GM18873 (cell line): ENCODE measurements at regions not wholly inside any gene's neighbourhood (a gene's known extent, or its start where the extent isn't known, plus 50 kb on each side); places are given as distances from the start of the nearest gene placed in this dataset.

ENCODE experiments used
- ATAC-seq: cut with Tn5 transposase; IDR thresholded peaks from one replicate; pipeline ENCODE4 v1.9.1; 2021; ENCODE audit warnings: mild to moderate bottlenecking, moderate library complexity, moderate number of reproducible peaks; ENCODE audit not compliant: unreplicated experiment, low FRiP score

GRCh38 chr12:60281522-60281921 lies 685.7 kb downstream of the SLC16A7 start:
- no peak for ATAC-seq

- no peak for ATAC-seq
Measured at GRCh38 chr12:60290532-60290931, 694.7 kb downstream of the SLC16A7 start.

- ATAC-seq = no peak
Measured at GRCh38 chr12:60308366-60308991, 712.6 kb downstream of the SLC16A7 start.

- ATAC-seq = no peak
Measured at GRCh38 chr12:60311940-60312339, 716.1 kb downstream of the SLC16A7 start.

- no peak for ATAC-seq
Measured at GRCh38 chr12:60317361-60317760, 721.5 kb downstream of the SLC16A7 start.

- no peak for ATAC-seq
Measured at GRCh38 chr12:60324746-60325145, 728.9 kb downstream of the SLC16A7 start.

- no peak for ATAC-seq
Measured at GRCh38 chr12:60333461-60333860, 737.6 kb downstream of the SLC16A7 start.

GRCh38 chr12:60335745-60336144 lies 739.9 kb downstream of the SLC16A7 start:
- no peak for ATAC-seq

GRCh38 chr12:60337839-60338549 lies 742.2 kb downstream of the SLC16A7 start:
- no peak for ATAC-seq

GRCh38 chr12:60345442-60345841 lies 749.6 kb downstream of the SLC16A7 start:
- no peak for ATAC-seq

GRCh38 chr12:60349232-60349978 lies 753.6 kb downstream of the SLC16A7 start:
- no peak for ATAC-seq

- no peak for ATAC-seq
Measured at GRCh38 chr12:60387356-60387755, 791.5 kb downstream of the SLC16A7 start.

- no peak for ATAC-seq
Measured at GRCh38 chr12:60391051-60391450, 795.2 kb downstream of the SLC16A7 start.

- ATAC-seq = no peak
Measured at GRCh38 chr12:60391791-60392190, 796.0 kb downstream of the SLC16A7 start.

GRCh38 chr12:60393093-60393492 lies 797.3 kb downstream of the SLC16A7 start:
- no peak for ATAC-seq

GRCh38 chr12:60394665-60395064 lies 798.8 kb downstream of the SLC16A7 start:
- ATAC-seq = no peak

GRCh38 chr12:60398547-60398946 lies 802.7 kb downstream of the SLC16A7 start:
- no peak for ATAC-seq

- no peak for ATAC-seq
Measured at GRCh38 chr12:60399064-60399463, 803.2 kb downstream of the SLC16A7 start.

- no peak for ATAC-seq
Measured at GRCh38 chr12:60402996-60403395, 807.2 kb downstream of the SLC16A7 start.

- no peak for ATAC-seq
Measured at GRCh38 chr12:60415351-60415750, 819.5 kb downstream of the SLC16A7 start.

GRCh38 chr12:60419986-60420385 lies 824.2 kb downstream of the SLC16A7 start:
- ATAC-seq = no peak

- ATAC-seq = no peak
Measured at GRCh38 chr12:60421741-60422140, 825.9 kb downstream of the SLC16A7 start.
